NCI-H524 (cell line): ENCODE measurements at regions not wholly inside any gene's neighbourhood (a gene's known extent, or its start where the extent isn't known, plus 50 kb on each side); places are given as distances from the start of the nearest gene placed in this dataset.

Experiments used
- DNase-seq, 2 experiments: peaks; one replicate each; lab custom pipeline; 2025; lab: John Stamatoyannopoulos, UW

- no peak for DNase-seq
Measured at GRCh38 chr3:72373139-72373538, 475.1 kb downstream of the SHQ1 start.

- DNase-seq = no peak
Measured at GRCh38 chr3:72372161-72372560, 476.1 kb downstream of the SHQ1 start.

GRCh38 chr3:72371431-72371830 lies 476.8 kb downstream of the SHQ1 start:
- no peak for DNase-seq

- no peak for DNase-seq
Measured at GRCh38 chr3:72370947-72371346, 477.3 kb downstream of the SHQ1 start.

- DNase-seq = no peak
Measured at GRCh38 chr3:72369681-72370080, 478.6 kb downstream of the SHQ1 start.

GRCh38 chr3:72368331-72368975 lies 479.8 kb downstream of the SHQ1 start:
- peak; percentile 87 to 95 for DNase-seq

- DNase-seq = no peak
Measured at GRCh38 chr3:72361990-72362389, 486.3 kb downstream of the SHQ1 start.

- no peak for DNase-seq
Measured at GRCh38 chr3:72359743-72360142, 488.5 kb downstream of the SHQ1 start.

- DNase-seq = peak in 1 of 2 experiments; percentile 28
Measured at GRCh38 chr3:72355168-72355567, 493.1 kb downstream of the SHQ1 start.

GRCh38 chr3:72354486-72354885 lies 493.8 kb downstream of the SHQ1 start:
- DNase-seq = no peak

- no peak for DNase-seq
Measured at GRCh38 chr3:72353236-72354128, 494.8 kb downstream of the SHQ1 start.

- DNase-seq = peak in 1 of 2 experiments; percentile 3
Measured at GRCh38 chr3:72352176-72352575, 496.1 kb downstream of the SHQ1 start.

- no peak for DNase-seq
Measured at GRCh38 chr3:72351536-72351935, 496.7 kb downstream of the SHQ1 start.

GRCh38 chr3:72350761-72351505 lies 497.3 kb downstream of the SHQ1 start:
- DNase-seq = no peak

- no peak for DNase-seq
Measured at GRCh38 chr3:72348357-72348756, 499.9 kb downstream of the SHQ1 start.

- no peak for DNase-seq
Measured at GRCh38 chr3:72347819-72348319, 500.4 kb downstream of the SHQ1 start.

- no peak for DNase-seq
Measured at GRCh38 chr3:72346526-72346926, 501.7 kb downstream of the SHQ1 start.

- no peak for DNase-seq
Measured at GRCh38 chr3:72345980-72346379, 502.3 kb downstream of the SHQ1 start.

- DNase-seq = no peak
Measured at GRCh38 chr3:72345237-72345878, 502.9 kb downstream of the SHQ1 start.

- DNase-seq = no peak
Measured at GRCh38 chr3:72344647-72345046, 503.6 kb downstream of the SHQ1 start.

GRCh38 chr3:72344236-72344635 lies 504.0 kb downstream of the SHQ1 start:
- no peak for DNase-seq

- no peak for DNase-seq
Measured at GRCh38 chr3:72343078-72343477, 505.2 kb downstream of the SHQ1 start.
